ENCODE measurements at regions not wholly inside any gene's neighbourhood (a gene's known extent, or its start where the extent isn't known, plus 50 kb on each side); places are given as distances from the start of the nearest gene placed in this dataset.

DNA sequence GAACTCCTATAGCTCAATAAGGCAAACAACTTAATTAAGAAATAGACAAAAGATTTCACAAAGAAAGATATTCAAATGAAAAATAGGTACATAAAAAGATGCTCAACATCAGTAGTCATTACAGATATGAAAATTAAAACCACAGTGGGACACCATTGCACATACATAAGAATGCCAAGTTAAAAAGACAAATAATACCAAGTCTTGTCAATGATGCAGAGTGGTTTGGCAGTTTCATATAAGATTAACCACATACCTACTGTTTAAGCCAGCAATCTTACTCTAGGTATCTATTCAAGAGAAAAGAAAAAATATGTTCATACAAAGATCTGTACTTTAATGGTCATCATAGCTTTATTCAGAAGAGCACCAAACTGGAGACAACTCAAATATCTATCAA, 63.5 kb upstream of the GLS start:
- H3K36me3 ChIP-seq (replicated peaks in 1 of 2; ENCODE audit: control extremely low read depth in 1 of 2, control insufficient read depth in 1 of 2, extremely low read depth in 1 of 2, insufficient read depth in 2 of 2, low read length in 1 of 2) = no peaks in the 10 kb centered on the region
- no peak overlapping the region for H3K4me3 Mint-ChIP-seq
- peaks cover 4% of the 10 kb centered on the region for H3K9me3 Mint-ChIP-seq (ENCODE audit: insufficient read depth)
- H3K4me2 ChIP-seq (replicated peaks; ENCODE audit: low read depth, low read length, poor library complexity, severe bottlenecking) = no peak overlapping the region
- no peak for ATAC-seq (ENCODE audit: low read depth)
- ChIA-PET CTCF (no interaction called here), POLR2A (no interaction called here)
- no peaks in the 10 kb centered on the region for H3K27me3 Mint-ChIP-seq
- no peak overlapping the region for H3K27ac Mint-ChIP-seq
- no peaks in the 10 kb centered on the region for H3K27me3 ChIP-seq (replicated peaks in 1 of 4; ENCODE audit: control extremely low read depth in 1 of 4, control insufficient read depth in 3 of 4, insufficient read depth in 4 of 4, low read length in 3 of 4)
- no peak overlapping the region for H3K4me3 ChIP-seq (ENCODE audit: control extremely low read depth in 1 of 5, extremely low read depth in 1 of 5, insufficient read depth in 1 of 5, low read depth in 2 of 5, low read length in 4 of 5)
- H2AFZ ChIP-seq (ENCODE audit: insufficient read depth, low read depth, low read length, poor library complexity, severe bottlenecking) = no peak overlapping the region
- H3K4me1 Mint-ChIP-seq = no peaks in the 10 kb centered on the region
- no peak for TF ChIP-seq EZH2 (IDR thresholded peaks at IDR 0.05; ENCODE audit: borderline replicate concordance, insufficient read depth, low read depth, low read length, poor library complexity, severe bottlenecking)
- TF ChIP-seq, protein P1, sequence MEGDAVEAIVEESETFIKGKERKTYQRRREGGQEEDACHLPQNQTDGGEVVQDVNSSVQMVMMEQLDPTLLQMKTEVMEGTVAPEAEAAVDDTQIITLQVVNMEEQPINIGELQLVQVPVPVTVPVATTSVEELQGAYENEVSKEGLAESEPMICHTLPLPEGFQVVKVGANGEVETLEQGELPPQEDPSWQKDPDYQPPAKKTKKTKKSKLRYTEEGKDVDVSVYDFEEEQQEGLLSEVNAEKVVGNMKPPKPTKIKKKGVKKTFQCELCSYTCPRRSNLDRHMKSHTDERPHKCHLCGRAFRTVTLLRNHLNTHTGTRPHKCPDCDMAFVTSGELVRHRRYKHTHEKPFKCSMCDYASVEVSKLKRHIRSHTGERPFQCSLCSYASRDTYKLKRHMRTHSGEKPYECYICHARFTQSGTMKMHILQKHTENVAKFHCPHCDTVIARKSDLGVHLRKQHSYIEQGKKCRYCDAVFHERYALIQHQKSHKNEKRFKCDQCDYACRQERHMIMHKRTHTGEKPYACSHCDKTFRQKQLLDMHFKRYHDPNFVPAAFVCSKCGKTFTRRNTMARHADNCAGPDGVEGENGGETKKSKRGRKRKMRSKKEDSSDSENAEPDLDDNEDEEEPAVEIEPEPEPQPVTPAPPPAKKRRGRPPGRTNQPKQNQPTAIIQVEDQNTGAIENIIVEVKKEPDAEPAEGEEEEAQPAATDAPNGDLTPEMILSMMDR (IDR thresholded peaks at IDR 0.05) = no peak
- no peak overlapping the region for H3K27ac ChIP-seq (ENCODE audit: low read length in 2 of 2)
- no peaks in the 10 kb centered on the region for H3K4me1 ChIP-seq (ENCODE audit: control insufficient read depth in 2 of 2, insufficient read depth in 2 of 2, low read length in 2 of 2)
- H4K20me1 ChIP-seq (ENCODE audit: control insufficient read depth, insufficient read depth, low read length, poor library complexity, severe bottlenecking) = no peaks in the 10 kb centered on the region
- intact Hi-C loops (cut with micrococcal nuclease) = no loop called here
- H3K9ac ChIP-seq (ENCODE audit: low read length) = no peak overlapping the region
- H3K79me2 ChIP-seq (ENCODE audit: control insufficient read depth, insufficient read depth, low read length) = no peaks in the 10 kb centered on the region
- no peak for DNase-seq
- H3K9me3 ChIP-seq (ENCODE audit: control extremely low read depth in 1 of 3, control insufficient read depth in 2 of 3, insufficient read depth in 1 of 3, low read length in 2 of 3) = peaks cover 0 to 5% (median 0%) of the 10 kb centered on the region in 3 donors

DNA sequence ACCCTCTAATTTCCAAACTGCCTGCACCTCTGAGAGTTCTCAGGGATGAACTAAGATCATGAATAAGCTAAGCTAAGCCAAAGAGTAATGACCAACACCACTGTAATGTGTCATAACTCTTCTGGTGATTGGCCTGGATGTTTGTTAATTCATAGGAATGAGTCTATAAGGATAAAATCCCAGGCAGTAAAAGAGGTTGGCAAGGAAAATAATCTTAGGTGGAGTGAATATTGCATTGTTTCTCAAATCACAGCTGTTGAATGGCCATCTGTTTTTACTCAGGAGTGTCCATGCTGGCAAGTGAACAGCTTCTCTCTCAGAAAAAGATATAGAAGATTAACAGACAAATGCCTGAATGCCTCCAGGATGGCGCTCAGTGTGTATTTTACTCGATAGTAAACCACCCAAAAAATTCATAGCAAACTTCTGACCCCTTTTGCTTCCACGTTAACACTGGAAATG, 60.8 kb upstream of the GLS start:
- no peaks in the 10 kb centered on the region for H3K27me3 Mint-ChIP-seq
- CTCF ChIA-PET = no interaction called here
- WGBS (ENCODE audit: insufficient coverage) = no CpG with 5 or more reads among the region's 3 CpGs
- Histone ChIP-seq H3K4me2 (replicated peaks; ENCODE audit: low read depth, low read length, poor library complexity, severe bottlenecking) (no peak overlapping the region), H3K9ac (ENCODE audit: low read length) (no peak overlapping the region), H3K4me3 (ENCODE audit: control extremely low read depth in 1 of 5, extremely low read depth in 1 of 5, insufficient read depth in 1 of 5, low read depth in 2 of 5, low read length in 4 of 5) (no peak overlapping the region), H3K9me3 (ENCODE audit: control extremely low read depth in 1 of 3, control insufficient read depth in 2 of 3, insufficient read depth in 1 of 3, low read length in 2 of 3) (peaks cover 0 to 5% (median 0%) of the 10 kb centered on the region in 3 donors), H3K27ac (ENCODE audit: low read length in 2 of 2) (no peak overlapping the region), H4K20me1 (ENCODE audit: control insufficient read depth, insufficient read depth, low read length, poor library complexity, severe bottlenecking) (no peaks in the 10 kb centered on the region), H3K4me1 (ENCODE audit: control insufficient read depth in 2 of 2, insufficient read depth in 2 of 2, low read length in 2 of 2) (no peaks in the 10 kb centered on the region), H3K79me2 (ENCODE audit: control insufficient read depth, insufficient read depth, low read length) (no peaks in the 10 kb centered on the region), H3K36me3 (replicated peaks in 1 of 2; ENCODE audit: control extremely low read depth in 1 of 2, control insufficient read depth in 1 of 2, extremely low read depth in 1 of 2, insufficient read depth in 2 of 2, low read length in 1 of 2) (no peaks in the 10 kb centered on the region), H2AFZ (ENCODE audit: insufficient read depth, low read depth, low read length, poor library complexity, severe bottlenecking) (no peak overlapping the region), H3K27me3 (replicated peaks in 1 of 4; ENCODE audit: control extremely low read depth in 1 of 4, control insufficient read depth in 3 of 4, insufficient read depth in 4 of 4, low read length in 3 of 4) (no peaks in the 10 kb centered on the region)
- intact Hi-C loops (cut with micrococcal nuclease) = no loop called here
- POLR2A ChIA-PET = no interaction called here
- no peak for ATAC-seq (ENCODE audit: low read depth)
- no peaks in the 10 kb centered on the region for H3K4me1 Mint-ChIP-seq
- no peak overlapping the region for H3K27ac Mint-ChIP-seq
- H3K4me3 Mint-ChIP-seq = no peak overlapping the region
- H3K9me3 Mint-ChIP-seq (ENCODE audit: insufficient read depth) = peaks cover 4% of the 10 kb centered on the region
- DNase-seq = no peak
- no peak for TF ChIP-seq EZH2 (IDR thresholded peaks at IDR 0.05; ENCODE audit: borderline replicate concordance, insufficient read depth, low read depth, low read length, poor library complexity, severe bottlenecking)
- TF ChIP-seq, protein P1 (IDR thresholded peaks at IDR 0.05) = no peak

Measured in B cell (primary cell).